LNCAP (cell line): ENCODE measurements at regions not wholly inside any gene's neighbourhood (a gene's known extent, or its start where the extent isn't known, plus 50 kb on each side); places are given as distances from the start of the nearest gene placed in this dataset.

Source experiments
- TF ChIP-seq, protein P1 (sequence below): fragments of 450-650 bp; IDR thresholded peaks from 2 replicates; pipeline ENCODE4 v1.5.1; 2017; ENCODE audit warnings: mild to moderate bottlenecking

DNA sequence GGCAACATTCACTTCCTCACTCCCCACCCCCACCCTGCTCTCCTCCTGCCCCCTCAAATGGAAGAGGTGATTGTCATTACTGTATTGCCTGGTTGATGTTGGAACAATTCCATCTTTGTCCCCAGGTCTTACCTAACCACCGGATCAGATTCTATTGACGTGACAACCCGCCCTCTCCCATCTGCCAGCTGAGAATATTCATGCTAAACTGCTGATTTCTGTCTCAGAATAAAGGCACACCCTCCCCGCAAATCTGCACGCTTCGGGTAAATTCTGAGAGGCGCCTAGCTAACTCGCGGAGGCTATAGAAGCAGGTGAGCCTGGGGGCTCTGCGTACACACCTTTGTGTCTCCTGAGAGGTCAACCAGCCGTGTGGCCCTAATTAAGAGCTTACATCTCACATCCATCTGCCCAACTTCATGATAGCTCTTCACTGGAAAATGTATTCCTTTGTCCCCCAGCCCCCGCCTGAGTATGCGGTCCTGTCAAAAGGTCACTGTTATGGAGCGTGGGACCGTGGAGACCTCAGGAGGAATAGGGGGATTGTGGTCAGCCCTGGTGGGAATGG is 1054.3 kb downstream of the VRK1 start:
- TF ChIP-seq, protein P1, sequence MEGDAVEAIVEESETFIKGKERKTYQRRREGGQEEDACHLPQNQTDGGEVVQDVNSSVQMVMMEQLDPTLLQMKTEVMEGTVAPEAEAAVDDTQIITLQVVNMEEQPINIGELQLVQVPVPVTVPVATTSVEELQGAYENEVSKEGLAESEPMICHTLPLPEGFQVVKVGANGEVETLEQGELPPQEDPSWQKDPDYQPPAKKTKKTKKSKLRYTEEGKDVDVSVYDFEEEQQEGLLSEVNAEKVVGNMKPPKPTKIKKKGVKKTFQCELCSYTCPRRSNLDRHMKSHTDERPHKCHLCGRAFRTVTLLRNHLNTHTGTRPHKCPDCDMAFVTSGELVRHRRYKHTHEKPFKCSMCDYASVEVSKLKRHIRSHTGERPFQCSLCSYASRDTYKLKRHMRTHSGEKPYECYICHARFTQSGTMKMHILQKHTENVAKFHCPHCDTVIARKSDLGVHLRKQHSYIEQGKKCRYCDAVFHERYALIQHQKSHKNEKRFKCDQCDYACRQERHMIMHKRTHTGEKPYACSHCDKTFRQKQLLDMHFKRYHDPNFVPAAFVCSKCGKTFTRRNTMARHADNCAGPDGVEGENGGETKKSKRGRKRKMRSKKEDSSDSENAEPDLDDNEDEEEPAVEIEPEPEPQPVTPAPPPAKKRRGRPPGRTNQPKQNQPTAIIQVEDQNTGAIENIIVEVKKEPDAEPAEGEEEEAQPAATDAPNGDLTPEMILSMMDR: no peak

DNA sequence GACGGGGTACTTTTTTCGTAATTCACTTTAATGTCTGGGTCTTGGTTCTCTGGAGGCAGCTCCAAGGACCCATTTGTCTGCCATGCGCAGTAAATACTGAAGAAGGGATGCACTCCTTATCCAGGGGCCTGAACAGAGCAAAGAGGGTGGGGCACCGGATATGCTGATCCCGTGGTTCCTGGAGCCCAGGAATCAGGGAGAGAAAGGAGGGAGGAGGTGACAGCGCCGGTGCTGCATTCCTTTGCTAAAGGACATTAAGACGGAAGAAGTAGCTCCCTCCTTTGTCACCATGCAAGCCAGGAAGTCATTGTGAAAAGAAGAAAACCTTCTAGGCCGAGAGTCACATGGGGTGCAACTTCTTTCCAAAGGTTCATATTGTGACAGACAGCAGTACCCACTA is 1057.7 kb downstream of the VRK1 start:
- TF ChIP-seq, protein P1: no peak

DNA sequence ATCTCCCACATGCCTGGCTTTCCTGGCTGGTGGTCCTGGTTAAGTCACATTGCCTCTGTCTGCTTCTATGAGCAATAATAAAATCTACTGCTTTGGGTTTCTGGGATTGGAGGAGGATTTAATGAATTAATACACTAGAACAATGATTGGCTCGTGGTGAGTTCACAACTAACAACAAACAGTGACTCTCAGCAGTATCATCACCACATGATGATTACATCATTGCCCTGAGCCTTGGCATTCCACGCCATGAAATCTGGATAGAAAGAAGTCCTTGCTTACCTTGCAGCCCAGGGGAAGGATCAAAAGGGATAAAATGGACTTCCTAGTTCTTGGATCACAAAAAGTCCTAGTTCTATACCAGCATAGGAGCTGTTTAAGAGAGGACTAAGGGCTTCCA is 1069.0 kb downstream of the VRK1 start:
- TF ChIP-seq, protein P1: no peak

DNA sequence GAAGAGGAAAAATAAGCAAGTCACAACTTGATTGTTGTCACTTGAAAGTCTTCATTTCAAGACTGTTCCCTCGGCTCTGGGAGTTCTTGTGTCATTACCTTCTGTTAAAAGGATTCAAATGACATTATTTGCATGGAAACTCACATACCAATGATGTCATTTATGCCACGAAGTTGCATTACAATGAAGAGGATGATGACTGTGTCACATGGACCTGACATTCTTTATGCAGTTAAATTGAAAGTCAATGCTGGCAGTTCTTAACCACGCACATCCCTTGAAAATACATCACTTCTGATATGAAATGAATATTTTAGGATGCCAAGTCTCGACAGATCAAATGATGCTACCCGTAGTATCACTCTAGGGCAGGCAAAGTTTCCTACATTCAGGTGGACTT is 1069.5 kb downstream of the VRK1 start:
- TF ChIP-seq, protein P1: no peak

DNA sequence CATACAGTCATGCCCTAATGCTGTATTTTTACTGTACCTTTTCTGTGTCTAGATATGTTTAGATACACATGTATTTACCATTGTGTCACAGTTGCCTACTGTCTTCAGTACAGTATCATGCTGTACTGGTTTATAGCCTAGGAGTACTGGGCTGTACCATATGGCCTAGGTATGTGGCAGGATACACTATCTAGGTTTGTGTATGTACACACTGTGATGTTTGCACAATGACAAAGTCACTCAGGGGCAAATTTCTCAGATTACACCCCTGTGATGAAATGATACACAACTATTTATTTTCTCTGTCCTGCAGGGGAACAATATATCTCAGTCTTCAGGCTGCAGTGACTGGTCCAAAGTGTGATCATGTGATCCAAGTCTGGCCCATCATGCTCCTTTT is 1076.1 kb downstream of the VRK1 start:
- TF ChIP-seq, protein P1: no peak

DNA sequence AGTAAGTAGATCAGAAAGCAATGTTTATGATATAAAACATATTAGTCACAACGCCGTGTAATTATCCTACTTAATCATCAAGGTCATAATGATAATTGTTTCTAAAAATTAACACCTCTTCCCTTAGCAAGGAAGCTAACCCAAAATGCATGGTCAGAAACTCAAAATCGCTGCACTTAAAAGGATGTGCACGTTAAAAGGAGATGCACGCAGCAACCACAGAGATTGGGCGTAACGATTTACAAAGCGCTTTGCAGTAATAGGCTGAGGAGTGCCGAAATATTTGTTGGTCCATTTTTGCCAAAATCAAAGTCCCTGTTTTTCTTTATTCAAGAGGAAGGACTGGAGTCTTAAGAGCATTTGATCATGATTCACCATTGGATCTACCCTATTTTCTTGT is 1077.2 kb downstream of the VRK1 start:
- TF ChIP-seq, protein P1: no peak

DNA sequence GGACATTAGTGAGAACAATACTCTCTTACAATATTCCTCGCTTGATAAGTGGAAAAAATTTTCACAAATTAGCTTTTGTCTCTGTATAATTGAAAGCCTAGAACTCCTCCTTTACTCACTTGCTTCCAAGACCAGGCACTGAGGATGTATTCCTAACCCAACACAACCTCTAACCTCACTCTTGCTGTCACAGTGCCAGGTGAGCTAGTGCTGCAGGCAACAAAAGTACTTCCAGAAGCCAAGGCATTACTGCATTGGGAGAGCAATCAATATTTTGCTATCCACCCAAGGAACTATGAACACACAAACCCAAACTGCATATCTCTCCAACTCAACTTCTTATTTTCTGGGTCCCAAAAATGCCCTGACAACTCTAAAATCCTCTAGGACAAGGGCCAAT is 1081.0 kb downstream of the VRK1 start:
- TF ChIP-seq, protein P1: no peak

DNA sequence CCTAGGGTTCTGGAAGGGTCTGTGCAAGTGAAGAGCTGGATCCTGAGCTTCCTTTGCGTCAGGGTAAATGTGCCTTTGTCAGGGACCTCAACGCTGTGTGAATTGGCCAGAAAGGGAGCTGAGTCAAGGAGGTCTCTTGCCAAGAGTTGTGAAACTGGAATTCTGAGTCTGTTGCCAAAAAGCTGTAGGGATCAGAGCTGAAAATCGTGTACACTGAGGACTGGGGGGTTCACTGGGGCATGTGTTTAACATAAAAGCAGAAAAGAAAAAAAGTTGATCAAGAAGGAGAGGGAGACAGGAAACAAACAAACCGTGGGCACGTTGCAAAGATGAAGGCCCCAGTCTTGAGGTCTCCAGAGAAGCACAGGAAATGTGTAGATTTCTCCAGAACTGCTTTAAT is 1081.5 kb downstream of the VRK1 start:
- TF ChIP-seq, protein P1: no peak
